ENCODE measurements at regions not wholly inside any gene's neighbourhood (a gene's known extent, or its start where the extent isn't known, plus 50 kb on each side); places are given as distances from the start of the nearest gene placed in this dataset.
"Not testable (repeated sequence)": the region's sequence is repeated elsewhere in the genome, so short reads cannot be mapped to it uniquely, and the experiment has no call there.

DNA sequence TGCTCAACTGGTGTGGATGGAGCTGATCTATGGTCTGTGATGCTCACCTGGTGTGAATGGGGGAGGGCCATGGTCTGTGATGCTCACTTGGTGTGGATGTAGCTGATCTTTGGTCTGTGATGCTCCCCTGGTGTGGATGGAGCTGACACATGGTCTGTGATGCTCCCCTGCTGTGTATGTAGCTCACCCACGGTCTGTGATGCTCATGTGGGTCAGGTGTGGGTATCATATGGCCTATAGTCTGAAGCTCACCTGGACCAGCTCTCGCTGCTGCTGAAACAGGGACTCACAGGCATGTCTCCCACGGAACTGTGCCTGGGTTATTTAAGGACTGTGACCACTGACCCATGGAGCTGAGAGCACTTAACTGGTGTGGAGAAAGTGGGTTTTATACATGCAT is 109.7 kb downstream of the CRLF2 start:
- DNase-seq, result no peak

DNA sequence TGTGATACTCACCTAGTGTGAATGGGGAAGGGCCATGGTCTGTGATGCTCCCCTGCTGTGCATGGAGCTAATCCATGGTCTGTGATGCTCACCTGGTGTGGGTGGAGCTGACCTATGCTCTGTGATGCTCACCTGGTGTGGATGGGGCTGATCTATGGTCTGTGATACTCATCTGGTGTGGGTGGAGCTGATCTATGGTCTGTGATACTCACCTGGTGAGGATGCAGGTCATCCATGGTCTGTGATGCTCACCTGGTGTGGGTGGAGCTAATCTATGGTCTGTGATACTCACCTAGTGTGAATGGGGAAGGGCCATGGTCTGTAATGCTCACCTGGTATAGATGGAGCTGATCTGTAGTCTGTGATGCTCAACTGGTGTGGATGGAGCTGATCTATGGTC is 110.2 kb downstream of the CRLF2 start:
- not testable (repeated sequence) for DNase-seq

DNA sequence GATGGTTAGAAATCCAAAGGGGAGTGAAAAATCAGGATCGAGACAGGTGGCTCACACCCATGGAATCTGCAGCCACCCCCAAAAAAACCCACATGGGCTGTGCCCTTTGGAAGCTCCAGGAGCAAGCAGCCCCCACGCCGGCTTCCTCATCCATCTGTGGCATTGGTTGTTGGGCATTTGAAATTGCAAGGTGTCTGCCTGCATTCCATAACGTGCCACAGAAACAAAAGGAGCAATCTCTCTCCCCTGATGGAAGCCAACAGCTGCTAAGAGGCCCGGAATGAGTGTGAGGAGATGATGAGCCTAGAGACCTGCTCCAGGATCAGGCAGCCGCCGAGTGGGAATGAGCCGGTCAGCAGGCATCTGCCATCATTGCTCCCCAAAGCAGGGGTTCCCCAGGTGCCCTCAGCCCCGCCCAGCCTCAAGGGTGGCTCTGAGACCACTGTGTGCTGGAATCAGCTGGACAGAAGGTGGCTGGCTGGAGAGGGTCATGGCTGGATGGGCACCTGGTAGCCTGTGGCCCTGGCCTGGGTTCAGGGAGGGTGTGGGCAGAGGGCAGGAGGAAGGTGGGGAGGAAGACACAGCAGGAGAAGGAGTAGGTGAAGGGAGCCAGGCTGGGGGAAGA is 113.2 kb downstream of the CRLF2 start:
- no peak for DNase-seq

DNA sequence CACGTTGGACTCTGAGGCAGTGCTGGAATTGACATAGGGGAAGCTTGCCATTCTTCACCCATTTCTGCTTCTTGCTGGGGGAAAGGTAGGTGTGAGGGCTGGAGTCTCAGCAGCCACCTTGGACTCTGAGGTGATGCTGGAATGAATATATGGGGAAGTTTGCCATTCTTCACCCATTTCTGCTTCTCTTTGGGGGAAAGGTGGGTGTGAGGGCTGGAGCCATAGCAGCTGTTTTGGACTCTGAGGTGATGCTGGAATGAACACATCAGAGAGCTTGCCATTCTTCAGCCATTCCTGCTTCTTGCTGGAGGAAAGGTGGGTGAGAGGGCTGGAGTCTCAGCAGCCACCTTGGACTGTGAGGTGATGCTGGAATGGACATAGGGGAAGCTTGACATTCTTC is 115.1 kb downstream of the CRLF2 start:
- no peak for DNase-seq

DNA sequence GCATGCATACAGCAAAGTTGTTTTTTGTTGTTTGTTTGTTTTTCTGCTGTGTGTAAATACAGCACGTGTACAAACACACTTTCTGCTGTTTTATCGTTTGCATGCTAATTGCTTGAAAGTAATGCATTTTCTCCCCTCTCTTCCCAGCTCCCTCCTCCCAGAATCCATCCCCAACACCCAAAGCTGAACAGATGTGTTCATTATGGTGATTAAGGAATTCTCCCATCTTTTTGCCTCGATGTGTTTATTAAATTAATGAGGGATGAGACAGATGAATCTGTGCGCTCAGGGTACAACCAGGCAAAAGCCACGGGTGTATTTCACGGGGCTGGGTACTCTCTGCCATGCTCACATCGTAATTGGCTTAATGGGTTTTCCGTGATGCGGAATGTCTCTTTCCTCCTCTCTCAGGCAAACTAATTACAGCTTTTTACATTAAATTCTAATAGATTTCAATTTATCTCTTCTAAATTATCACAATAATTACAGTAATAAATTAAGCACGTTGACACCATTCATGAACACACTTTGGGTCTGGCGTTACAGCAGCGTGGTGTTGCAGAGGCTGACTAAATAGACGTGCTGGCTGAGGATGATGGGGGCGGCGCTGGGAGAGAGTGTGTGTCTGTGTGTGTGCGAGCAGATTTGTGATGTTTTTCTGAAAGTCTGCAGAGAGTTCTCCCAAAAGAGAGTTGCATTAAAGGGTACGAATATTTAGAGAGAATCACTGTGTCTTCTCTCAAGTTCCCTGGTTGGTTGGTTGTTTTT is 117.7 kb downstream of the CRLF2 start:
- DNase-seq, result no peak

DNA sequence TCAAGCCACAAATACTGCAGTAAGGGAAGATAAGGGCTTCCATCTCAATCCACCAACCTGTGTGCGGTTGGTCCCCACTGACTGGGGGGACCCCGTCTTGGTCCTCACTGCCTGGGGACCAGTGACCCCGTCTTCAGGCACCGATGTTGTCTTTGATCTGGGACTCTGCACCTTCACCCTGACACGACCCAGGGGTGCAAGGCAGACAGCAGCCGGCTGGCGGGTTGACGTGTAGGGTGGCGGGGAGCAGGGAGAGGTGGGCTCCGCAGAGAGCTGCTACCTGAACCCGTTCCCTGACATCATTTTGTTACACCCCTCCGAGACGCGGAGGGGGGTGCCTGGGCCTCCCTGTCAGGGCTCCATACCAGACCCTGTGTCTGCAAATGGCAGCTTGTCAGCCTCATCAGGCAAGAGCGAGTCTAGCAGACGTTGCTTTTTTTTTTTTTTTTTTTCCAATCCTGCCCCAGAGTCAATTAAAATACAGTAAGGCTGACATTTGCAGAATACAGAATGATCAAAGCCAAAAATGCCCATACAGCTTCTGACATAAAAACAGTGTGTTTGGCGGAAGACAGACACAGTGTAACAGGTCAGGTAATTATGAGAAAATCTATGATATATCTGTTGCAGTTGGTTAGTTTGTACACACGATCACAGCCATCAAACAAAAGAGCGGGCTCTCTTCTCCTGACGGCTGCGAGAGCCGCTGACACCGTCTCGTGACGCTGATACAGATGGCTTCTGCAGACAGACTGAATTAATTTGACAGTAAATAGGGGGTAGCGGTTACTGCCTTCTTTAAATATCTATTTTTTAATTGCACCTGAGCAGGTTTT is 118.6 kb downstream of the CRLF2 start:
- no peak for DNase-seq

DNA sequence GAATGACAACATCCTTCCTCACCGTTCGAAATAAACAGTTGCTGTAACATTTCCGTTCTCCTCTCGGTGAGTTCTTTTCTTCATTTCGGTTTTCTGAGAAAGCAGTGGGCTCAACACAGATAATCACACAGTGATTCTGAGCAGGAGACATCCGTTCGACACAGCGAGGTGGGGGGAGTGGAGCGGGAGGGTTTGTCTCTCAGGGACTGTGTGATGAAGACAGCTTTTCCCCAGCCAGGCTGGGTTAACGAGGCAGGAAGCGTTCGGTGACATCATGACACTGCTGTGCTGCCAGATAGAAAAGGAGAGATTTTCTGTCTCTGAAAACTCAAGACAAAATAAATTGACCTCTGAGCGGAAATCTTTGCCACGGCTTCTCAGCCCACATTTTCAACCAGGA is 119.3 kb downstream of the CRLF2 start:
- peak; percentile 31 for DNase-seq

DNA sequence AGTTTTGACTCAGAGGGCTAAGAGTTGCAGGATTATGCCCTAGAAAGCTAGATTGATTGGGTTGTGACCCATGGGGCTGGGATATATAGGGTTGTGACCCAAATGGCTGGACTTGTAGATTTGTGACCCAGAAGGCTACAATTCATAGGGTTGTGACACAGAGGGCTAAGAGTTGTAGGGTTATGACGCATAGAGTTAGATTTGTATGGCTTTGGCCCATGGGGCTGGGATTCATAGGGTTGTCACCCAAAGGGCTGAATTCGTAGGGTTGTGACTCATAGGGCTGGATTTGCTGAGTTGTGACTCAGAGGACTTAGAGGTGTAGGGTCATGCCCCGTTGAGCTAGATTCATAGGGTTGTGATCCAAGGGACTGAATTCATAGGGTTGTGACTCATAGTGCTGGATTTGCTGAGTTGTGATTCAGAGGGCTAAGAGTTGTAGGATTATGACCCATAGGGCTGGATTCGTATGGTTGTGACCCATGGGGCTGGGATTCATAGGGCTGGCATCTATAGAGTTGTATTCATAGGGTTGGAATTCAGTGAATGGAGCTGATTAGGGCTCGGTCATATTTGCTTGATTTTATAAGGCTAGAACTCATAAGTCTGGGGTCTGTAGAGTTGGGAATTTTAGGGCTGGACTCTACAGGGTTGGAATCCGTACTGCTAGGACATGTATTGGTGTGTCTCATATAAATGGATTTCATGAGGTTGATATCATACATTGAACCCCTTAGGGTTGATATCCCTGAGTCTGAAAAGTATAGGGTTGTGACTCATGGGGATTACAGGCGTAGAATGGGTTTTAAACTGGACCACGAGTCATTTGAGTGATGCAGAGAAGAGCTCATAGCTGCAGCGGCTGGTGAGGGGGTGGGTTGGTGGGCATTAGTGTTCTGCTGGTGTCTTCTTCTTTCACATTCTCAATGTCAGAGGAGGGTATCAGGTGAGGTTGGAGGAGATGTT is 125.7 kb downstream of the CRLF2 start:
- DNase-seq, result no peak

DNA sequence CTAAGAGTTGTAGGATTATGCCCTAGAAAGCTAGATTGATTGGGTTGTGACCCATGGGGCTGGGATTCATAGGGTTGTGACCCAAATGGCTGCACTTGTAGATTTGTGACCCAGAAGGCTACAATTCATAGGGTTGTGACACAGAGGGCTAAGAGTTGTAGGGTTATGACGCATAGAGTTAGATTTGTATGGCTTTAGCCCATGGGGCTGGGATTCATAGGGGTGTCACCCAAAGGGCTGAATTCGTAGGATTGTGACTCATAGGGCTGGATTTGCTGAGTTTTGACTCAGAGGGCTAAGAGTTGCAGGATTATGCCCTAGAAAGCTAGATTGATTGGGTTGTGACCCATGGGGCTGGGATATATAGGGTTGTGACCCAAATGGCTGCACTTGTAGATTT is 126.6 kb downstream of the CRLF2 start:
- not testable (repeated sequence) for DNase-seq

DNA sequence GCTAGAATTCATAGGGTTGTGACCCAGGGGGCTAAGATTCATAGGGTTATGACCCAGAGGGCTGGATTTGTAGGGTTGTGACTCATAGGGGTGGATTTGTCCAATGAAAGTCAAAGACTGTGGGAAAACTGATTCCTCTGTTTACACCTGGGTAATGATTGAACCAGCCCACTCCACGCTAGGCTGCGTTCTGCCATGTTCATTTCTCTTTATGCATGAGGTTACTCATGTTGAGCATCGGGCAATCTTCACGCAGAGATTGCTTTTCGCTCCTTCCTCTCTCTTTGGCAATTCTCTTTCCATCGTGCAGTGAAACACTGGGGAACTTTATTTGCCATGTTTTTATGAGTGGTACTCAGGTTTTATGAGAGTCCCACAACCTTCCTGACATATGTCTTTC is 127.8 kb downstream of the CRLF2 start:
- DNase-seq, result no peak

DNA sequence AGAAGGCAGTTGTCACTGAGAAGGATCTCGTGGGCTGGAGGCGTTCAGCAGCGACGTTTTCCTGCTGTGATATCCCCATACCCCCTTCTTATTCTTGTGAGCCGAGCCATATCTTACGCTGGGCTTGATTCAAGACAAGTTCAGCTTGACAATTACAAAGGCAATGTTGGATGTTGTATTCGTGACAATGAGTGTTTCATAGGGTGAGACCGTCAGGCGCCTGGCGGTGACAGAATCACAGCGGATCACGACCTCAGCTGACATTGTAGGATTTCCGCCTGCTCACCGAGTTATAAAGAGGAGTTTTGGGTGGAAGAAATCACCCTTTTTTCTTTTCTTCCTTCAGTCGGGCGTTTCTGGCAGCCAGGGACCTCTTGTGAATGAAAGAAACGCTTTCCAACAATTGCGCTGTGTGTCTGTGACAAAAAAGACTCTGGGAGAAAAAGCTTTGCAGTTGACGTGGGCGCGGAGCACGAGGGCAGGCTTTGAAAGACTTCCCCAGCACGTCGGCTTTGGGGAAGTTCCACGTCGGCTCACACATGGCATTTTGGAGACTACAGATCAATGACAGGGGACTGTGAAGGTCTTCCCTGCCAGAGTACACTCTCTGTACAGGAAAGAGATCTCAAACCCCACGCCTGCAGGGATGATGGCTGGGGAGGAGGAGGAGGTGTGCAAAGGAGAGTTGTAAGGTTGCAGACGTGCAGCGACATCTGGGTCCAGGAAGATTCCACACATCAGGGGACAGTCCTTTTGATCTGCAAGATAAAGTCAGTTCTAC is 135.4 kb downstream of the CRLF2 start:
- DNase-seq, result no peak

DNA sequence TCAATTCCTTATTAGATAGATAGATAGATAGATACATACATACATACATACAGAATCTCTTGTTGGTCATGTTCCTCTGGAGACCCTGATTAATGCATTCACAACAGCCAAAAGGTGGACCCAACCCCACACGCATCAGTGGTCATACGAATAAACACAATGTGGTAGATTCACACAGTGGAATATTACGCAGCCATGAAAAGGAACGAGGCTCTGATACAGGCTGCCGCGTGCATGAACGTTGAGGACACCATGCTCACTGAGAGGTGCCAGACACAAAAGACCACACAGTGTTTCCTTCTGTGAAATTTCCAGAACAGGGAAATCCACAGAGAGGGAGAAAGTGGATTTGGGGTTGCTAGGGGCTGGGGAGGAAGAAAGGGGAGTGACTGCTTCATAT is 136.7 kb downstream of the CRLF2 start:
- DNase-seq, result no peak

DNA sequence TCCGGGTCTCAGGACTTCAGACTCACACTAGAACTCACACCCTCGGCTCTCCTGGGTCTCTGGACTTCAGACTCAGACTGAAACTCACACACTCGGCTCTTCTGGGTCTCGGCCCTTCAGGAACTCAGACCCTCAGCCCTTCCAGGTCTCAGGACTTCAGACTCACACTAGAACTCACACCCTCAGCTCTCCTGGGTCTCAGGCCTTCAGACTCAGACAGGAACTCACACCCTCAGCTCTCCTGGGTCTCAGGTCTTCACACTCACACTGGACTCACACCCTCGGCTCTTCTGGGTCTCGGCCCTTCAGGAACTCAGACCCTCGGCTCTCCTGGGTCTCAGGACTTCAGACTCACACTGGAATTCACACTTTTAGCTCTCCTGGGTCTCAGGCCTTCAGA is 137.3 kb downstream of the CRLF2 start:
- no peak for DNase-seq

DNA sequence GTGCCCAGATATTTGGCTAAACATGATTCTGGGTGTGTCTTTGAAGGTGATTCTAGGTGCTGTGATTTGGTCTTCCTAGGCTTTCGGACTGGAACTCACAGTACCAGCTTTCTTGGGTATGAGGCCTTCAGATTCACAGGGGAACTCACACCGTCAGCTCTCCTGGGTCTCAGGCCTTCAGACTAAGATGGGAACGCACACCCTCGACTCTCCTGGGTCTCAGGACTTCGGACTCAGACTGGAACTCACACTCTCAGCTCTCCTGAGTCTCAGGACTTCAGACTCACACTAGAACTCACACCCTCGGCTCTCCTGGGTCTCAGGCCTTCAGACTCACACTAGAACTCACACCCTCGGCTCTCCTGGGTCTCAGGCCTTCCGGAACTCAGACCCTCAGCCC is 137.7 kb downstream of the CRLF2 start:
- DNase-seq, result no peak

DNA sequence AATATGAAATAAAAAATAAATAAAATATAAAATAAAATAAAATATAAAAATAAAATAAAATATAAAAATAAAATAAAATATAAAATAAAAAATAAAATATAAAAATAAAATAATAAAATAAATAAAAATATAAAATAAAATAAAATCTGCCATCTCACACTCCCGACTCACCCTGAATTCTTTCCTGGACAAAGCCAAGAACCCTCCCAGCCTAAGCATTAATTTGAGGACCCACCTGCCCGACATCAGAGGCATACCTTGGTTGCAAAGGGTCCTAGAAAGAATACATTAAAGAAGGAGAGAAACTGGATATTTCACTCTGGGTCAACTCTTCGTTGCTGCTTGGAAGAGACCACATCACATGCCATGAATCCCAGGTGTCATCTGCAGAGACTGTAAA is 138.3 kb downstream of the CRLF2 start:
- DNase-seq, result no peak

DNA sequence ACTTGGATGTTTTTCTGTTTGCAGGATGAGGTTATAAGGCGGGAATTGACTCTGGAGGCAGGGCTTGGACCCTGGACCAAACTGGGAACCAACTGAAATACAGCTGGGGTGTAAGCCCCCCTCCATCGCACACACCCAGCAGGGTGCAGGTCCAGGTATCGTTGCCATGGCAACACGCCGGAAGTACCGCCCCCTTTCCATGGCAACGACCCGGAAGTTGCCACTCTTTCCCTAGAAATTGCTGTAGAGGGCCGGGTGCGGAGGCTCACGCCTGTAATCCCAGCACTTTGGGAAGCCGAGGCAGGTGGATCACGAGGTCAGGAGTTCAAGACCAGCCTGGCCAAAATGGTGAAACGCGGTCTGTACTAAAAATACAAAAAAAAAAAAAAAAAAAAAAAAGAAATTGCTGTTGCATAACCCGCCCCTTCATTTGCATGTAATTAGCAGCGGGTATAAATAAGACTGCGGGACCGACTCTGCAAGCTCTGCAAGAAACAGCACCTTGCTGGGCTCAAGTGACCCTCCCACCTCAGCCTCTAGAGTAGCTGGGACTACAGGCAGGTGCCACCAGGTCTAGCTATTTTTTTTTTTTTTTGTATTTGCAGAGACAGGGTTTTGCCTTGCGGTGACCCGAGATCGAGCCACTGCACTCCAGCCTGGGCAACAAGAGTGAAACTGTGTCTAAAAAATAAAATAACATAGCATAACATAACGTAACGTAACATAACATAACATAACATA is 139.6 kb downstream of the CRLF2 start:
- DNase-seq, result no peak

DNA sequence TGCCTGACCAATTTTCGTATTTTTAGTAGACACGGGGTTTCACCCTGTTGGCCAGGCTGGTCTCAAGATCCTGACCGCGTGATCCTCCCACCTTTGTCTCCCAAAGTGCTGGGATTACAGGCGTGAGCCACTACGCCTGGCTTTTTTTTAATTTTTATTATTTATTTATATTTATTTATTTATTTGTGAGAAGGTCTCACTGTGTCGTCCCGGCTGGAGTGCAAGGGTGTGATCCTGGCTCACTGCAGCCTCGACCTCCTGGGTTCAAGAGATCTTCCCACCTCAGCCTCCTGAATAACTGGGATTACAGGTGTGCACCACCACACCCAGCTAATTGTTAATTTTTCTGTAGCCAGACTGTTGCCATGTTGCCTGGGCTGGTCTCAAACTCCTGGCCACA is 141.1 kb downstream of the CRLF2 start:
- no peak for DNase-seq

DNA sequence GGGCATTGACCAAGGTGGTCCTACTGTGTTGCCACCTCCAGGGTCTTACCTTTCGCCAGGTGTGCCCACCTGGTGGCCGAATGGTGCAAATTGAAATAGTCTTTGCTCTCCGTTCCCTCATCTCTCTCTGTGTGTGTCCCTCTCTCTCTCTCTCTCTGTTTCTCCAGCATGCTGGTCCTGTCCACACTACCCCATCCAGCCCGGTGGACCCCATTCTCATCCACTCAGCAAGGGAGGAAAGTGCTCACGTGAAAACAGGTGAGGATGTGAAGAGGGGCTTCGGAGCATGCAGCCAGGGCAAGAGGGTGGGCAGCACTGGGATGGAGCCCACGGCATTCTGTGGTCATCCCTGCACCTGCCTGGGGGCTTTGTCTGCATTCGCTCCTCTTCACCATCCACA is 150.1 kb downstream of the CRLF2 start:
- DNase-seq, result no peak

DNA sequence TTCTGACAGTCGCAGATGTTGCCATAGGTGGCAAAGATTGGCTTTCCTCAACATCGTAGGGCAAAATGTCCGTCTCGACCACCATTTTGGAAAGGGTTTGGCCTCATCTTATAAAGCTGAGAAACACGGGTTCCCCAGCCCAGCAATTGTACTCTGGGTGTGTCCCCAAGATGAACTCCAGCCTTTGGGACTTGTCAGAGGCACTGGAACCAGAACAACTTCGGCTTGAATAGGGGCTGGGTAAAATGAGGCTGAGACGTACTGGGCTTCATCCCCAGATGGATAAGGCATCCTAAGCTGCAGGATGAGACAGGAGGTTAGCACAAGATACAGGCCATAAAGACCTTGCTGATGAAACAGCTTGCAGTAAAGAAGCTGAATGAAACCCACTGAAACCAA is 151.9 kb downstream of the CRLF2 start:
- DNase-seq, result no peak

DNA sequence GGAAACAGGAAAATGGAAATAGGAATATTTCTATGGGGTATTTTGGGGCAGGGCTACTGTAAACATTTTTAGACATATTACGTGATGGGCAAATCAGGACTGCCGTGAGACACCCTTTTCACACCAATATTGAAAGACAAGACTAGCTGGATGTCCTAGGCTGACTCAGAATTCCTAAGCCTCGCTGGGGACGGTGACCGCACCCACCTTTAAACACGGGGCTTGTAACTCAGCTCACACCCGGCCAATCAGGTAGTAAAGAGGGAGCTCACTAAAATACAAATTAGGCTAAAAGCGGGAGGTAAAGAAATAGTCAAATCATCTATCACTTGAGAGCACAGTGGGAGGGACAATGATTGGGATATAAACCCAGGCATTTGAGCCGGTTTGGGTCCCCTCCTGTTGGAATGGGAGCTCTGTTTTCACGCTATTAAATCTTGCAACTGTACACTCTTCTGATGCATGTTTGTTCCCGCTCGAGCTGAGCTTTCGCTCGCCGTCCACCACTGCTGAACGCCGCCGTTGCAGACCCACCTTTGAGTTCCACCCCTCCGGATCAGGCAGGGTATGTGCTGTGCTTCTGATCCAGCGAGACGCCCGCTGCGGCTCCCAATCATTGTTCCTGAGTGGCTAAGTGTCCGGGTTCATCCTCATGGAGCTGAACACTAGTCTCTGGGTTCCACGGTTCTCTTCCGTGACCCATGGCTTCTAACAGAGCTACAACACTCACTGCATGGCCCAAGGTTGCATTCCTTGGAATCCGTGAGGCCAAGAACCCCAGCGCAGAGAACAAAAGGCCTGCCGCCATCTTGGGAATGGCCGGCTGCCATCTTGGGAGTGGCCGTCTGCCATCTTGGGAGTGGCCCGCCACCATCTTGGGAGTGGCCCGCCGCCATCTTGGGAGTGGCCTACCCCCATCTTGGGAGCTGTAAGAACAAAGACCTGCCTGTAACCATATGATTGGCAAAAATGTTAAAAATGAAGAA is 152.6 kb downstream of the CRLF2 start:
- DNase-seq, result no peak
